Uterus (tissue), 2 donors: ENCODE measurements at regions not wholly inside any gene's neighbourhood (a gene's known extent, or its start where the extent isn't known, plus 50 kb on each side); places are given as distances from the start of the nearest gene placed in this dataset.

Source experiments
- CTCF ChIP-seq, 4 experiments: fragments of 200-600 bp in 2 of 4; fragments of 450-650 bp in 2 of 4; sonication (generic) in 2 of 4; IDR thresholded peaks; one replicate each; pipeline ENCODE4 v1.5.1; 2016 to 2019; ENCODE audit warnings: antibody characterized with exemption in 4 of 4, mild to moderate bottlenecking in 2 of 4, moderate library complexity in 1 of 4
- POLR2A ChIP-seq, 2 donors: fragments of 450-650 bp; IDR thresholded peaks; one replicate each; pipeline ENCODE4 v1.6.1; 2016; ENCODE audit warnings: antibody characterized with exemption in 2 of 2, mild to moderate bottlenecking in 1 of 2, moderate library complexity in 1 of 2

GRCh38 chr12:58537278-58537677 is 383.0 kb downstream of the LRIG3 start:
- TF ChIP-seq POLR2A (IDR thresholded peaks at IDR 0.05) (no peak), CTCF (IDR thresholded peaks at IDR 0.05) (no peak)
